Caco-2 (cell line): ENCODE measurements at regions not wholly inside any gene's neighbourhood (a gene's known extent, or its start where the extent isn't known, plus 50 kb on each side); places are given as distances from the start of the nearest gene placed in this dataset.
A peak's percentile ranks its signal among the peaks of the same experiment; 100 is the strongest.
"Not testable (repeated sequence)": the region's sequence is repeated elsewhere in the genome, so short reads cannot be mapped to it uniquely, and the experiment has no call there.

Source experiments
- BruUV-seq: library from RNA; stranded (reverse); fragments of 400-500 nt; replicated peaks from 2 replicates; lab custom pipeline; 2021; lab: Mats Ljungman, UMichigan
- CTCF ChIA-PET: fragments of 300-600 bp; sonication (Branson Sonifier 250); formaldehyde crosslinking; loops from one replicate; lab custom pipeline; 2022; ENCODE audit warnings: antibody characterized with exemption; lab: Charles Lee
- POLR2A ChIA-PET: fragments of 300-600 bp; sonication (Branson Sonifier 250); formaldehyde crosslinking; loops from one replicate; lab custom pipeline; 2022; ENCODE audit warnings: antibody characterized with exemption; lab: Charles Lee
- DNase-seq, 2 experiments: peaks; one replicate each; pipeline versions ENCODE4 v3.0.0 to v3.0.0-alpha.2; 2020 to 2022
- H3K27me3 ChIP-seq: replicated peaks from 2 replicates; pipeline ENCODE4 v1.6.0; 2011; ENCODE audit warnings: low read length; ENCODE audit not compliant: control insufficient read depth, insufficient read depth
- H3K36me3 ChIP-seq: 2 replicates; pipeline ENCODE4 v1.5.1; 2011; ENCODE audit warnings: low read length; ENCODE audit not compliant: control insufficient read depth, insufficient read depth
- H3K4me1 ChIP-seq: fragments of 250-450 bp; sonication (Bioruptor Pico); 2 replicates; pipeline ENCODE4 v1.5.1; 2020; ENCODE audit warnings: mild to moderate bottlenecking
- H3K4me3 ChIP-seq: 2 replicates; pipeline ENCODE4 v1.5.1; 2011; ENCODE audit warnings: low read depth, mild to moderate bottlenecking, control low read depth, low read length
- H3K9me3 ChIP-seq: fragments of 250-450 bp; sonication (Bioruptor Pico); 2 replicates; pipeline ENCODE4 v1.5.1; 2020; ENCODE audit warnings: mild to moderate bottlenecking, moderate library complexity
- H3K27ac Mint-ChIP-seq: one replicate; pipeline ENCODE4 v1.8.0; 2022; ENCODE audit warnings: mixed read lengths; ENCODE audit not compliant: unreplicated experiment
- H3K27me3 Mint-ChIP-seq: one replicate; pipeline ENCODE4 v1.8.0; 2022; ENCODE audit warnings: mixed read lengths; ENCODE audit not compliant: insufficient read depth, unreplicated experiment
- H3K36me3 Mint-ChIP-seq: one replicate; pipeline ENCODE4 v1.8.0; 2022; ENCODE audit warnings: mild to moderate bottlenecking, mixed read lengths; ENCODE audit not compliant: insufficient read depth, unreplicated experiment
- H3K4me1 Mint-ChIP-seq: one replicate; pipeline ENCODE4 v1.8.0; 2022; ENCODE audit warnings: low read depth, mixed read lengths; ENCODE audit not compliant: unreplicated experiment
- H3K4me3 Mint-ChIP-seq: one replicate; pipeline ENCODE4 v1.8.0; 2022; ENCODE audit warnings: mild to moderate bottlenecking, moderate library complexity, mixed read lengths; ENCODE audit not compliant: unreplicated experiment
- H3K9me3 Mint-ChIP-seq: one replicate; pipeline ENCODE4 v1.8.0; 2022; ENCODE audit warnings: mixed read lengths; ENCODE audit not compliant: unreplicated experiment
- CTCF ChIP-seq, 2 experiments: fragments of 200-600 bp in 1 of 2; IDR thresholded peaks; 1 replicate in 1 of 2; 2 replicates in 1 of 2; pipeline versions ENCODE4 v1.5.1 to v1.8.0; 2011 to 2022; ENCODE audit warnings: antibody characterized with exemption in 1 of 2, control low read depth in 1 of 2, inconsistent platforms in 1 of 2, low read depth in 1 of 2, low read length in 1 of 2, mild to moderate bottlenecking in 1 of 2, moderate library complexity in 1 of 2; ENCODE audit not compliant: insufficient read depth in 1 of 2, severe bottlenecking in 1 of 2, unreplicated experiment in 1 of 2
- intact Hi-C: fragments of 100-400 bp; cut with micrococcal nuclease; formaldehyde crosslinking; loops from one replicate; pipeline ENCODE4 v1.10.0; 2022; ENCODE audit not compliant: unreplicated experiment

DNA sequence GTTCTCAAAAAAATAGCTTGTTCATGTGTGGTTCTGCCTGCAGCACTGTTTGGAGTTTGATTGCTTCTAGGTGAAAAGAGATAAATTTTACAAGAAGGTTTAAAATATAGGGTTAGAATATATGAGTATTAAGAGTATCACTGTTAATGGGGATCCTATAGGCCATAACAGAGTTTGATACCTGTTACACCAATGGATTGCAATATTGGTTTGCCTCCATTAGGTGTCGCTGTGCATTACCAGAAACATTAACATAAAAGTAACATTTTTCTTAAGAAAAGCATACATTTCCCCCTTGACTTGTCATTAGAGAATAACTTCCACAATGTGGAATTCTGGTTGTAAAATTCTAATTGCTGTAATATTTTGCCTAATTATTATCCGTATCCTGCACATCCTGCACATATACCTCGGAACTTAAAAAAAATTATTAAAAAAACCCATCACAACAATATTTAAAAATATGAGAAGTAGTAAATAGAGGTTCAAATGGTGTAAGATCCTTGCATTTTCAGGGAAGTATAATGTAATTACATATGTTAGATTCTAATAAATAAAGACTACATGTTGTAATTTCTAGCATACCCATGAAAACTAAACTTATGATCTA is 63.0 kb downstream of the CYP4A11 start:
- H3K4me3 Mint-ChIP-seq, H3K9me3 Mint-ChIP-seq, POLR2A ChIA-PET: not testable (repeated sequence)

DNA sequence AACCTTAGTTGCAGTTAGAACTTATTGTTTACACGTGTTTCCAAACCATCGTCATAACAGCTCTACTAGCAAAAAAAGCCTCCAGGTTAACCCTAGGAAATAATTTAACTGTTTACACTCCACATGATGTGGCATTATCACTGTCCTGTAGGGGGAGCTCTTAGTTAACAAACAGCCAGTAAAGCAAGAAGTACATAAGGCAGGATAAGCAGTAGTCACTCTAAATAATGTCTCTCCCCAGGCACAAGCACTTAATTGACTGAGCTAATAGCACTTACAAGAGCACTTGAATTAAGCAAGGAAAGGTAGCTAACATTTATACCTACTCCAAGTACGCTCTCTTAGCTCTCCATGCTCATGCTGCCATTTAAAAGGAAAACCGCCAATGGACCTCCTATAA is 65.2 kb downstream of the CYP4A11 start:
- H3K36me3 Mint-ChIP-seq, POLR2A ChIA-PET, H3K4me3 ChIP-seq, H3K36me3 ChIP-seq, H3K27me3 ChIP-seq, H3K27ac Mint-ChIP-seq, DNase-seq, H3K9me3 Mint-ChIP-seq, H3K4me1 ChIP-seq, H3K4me3 Mint-ChIP-seq, H3K9me3 ChIP-seq, CTCF ChIA-PET, H3K27me3 Mint-ChIP-seq, BruUV-seq, H3K4me1 Mint-ChIP-seq, intact Hi-C loops: not testable (repeated sequence)
- TF ChIP-seq CTCF (IDR thresholded peaks at IDR 0.05; ENCODE audit: insufficient read depth in 1 of 2, low read depth in 1 of 2, low read length in 1 of 2, severe bottlenecking in 1 of 2, unreplicated experiment in 1 of 2): peak in 1 of 2 experiments; percentile 34

More for the DNA sequence above, 63.0 kb downstream of the CYP4A11 start:
- BruUV-seq, H3K27me3 Mint-ChIP-seq, H3K4me3 ChIP-seq, H3K27ac Mint-ChIP-seq, H3K9me3 ChIP-seq, H3K4me1 Mint-ChIP-seq, CTCF ChIA-PET, H3K4me1 ChIP-seq, H3K36me3 ChIP-seq, H3K36me3 Mint-ChIP-seq, H3K27me3 ChIP-seq, intact Hi-C loops: not testable (repeated sequence)
- peak in 1 of 2 experiments; percentile 40 for DNase-seq
- peak in 1 of 2 experiments; percentile 52 for TF ChIP-seq CTCF (IDR thresholded peaks at IDR 0.05; ENCODE audit: insufficient read depth in 1 of 2, low read depth in 1 of 2, low read length in 1 of 2, severe bottlenecking in 1 of 2, unreplicated experiment in 1 of 2)
